BLaER1 (cell line): ENCODE measurements at regions not wholly inside any gene's neighbourhood (a gene's known extent, or its start where the extent isn't known, plus 50 kb on each side); places are given as distances from the start of the nearest gene placed in this dataset.
A peak's percentile ranks its signal among the peaks of the same experiment; 100 is the strongest.

Source experiments
- H3K27ac ChIP-seq: shearing (Covaris generic); formaldehyde crosslinking; 2 replicates; pipeline ENCODE4 v1.8.1; 2022
- H3K27me3 ChIP-seq: shearing (Covaris generic); formaldehyde crosslinking; 2 replicates; pipeline ENCODE4 v1.8.1; 2022
- H3K36me3 ChIP-seq: shearing (Covaris generic); formaldehyde crosslinking; 2 replicates; pipeline ENCODE4 v1.8.1; 2022
- H3K4me1 ChIP-seq: shearing (Covaris generic); formaldehyde crosslinking; 2 replicates; pipeline ENCODE4 v1.8.1; 2022
- H3K4me2 ChIP-seq: shearing (Covaris generic); formaldehyde crosslinking; 2 replicates; pipeline ENCODE4 v1.8.1; 2022
- H3K4me3 ChIP-seq: shearing (Covaris generic); formaldehyde crosslinking; 2 replicates; pipeline ENCODE4 v1.8.1; 2022
- H3K9ac ChIP-seq: shearing (Covaris generic); formaldehyde crosslinking; 2 replicates; pipeline ENCODE4 v1.8.1; 2022
- H3K9me3 ChIP-seq: shearing (Covaris generic); formaldehyde crosslinking; 2 replicates; pipeline ENCODE4 v1.8.1; 2022
- H4K20me1 ChIP-seq: shearing (Covaris generic); formaldehyde crosslinking; 2 replicates; pipeline ENCODE4 v1.8.1; 2022
- Cebpa-rat ChIP-seq: shearing (Covaris generic); IDR thresholded peaks from 2 replicates; pipeline ENCODE4 v1.8.1; 2022

GRCh38 chr6:145352382-145353080, 382.8 kb downstream of the EPM2A start:
- Histone ChIP-seq H3K36me3 (no peaks in the 10 kb centered on the region), H4K20me1 (no peaks in the 10 kb centered on the region), H3K4me2 (no peak overlapping the region), H3K27ac (no peak overlapping the region), H3K4me3 (no peak overlapping the region), H3K4me1 (peaks cover 23% of the 10 kb centered on the region), H3K9ac (no peak overlapping the region), H3K9me3 (no peaks in the 10 kb centered on the region), H3K27me3 (no peaks in the 10 kb centered on the region)
- no peak for TF ChIP-seq Cebpa-rat

GRCh38 chr6:145360865-145361264, 374.5 kb downstream of the EPM2A start:
- Histone ChIP-seq H3K4me3 (no peak overlapping the region), H4K20me1 (no peaks in the 10 kb centered on the region), H3K36me3 (no peaks in the 10 kb centered on the region), H3K4me1 (no peaks in the 10 kb centered on the region), H3K27me3 (no peaks in the 10 kb centered on the region), H3K9me3 (no peaks in the 10 kb centered on the region), H3K27ac (no peak overlapping the region), H3K9ac (no peak overlapping the region), H3K4me2 (no peak overlapping the region)
- TF ChIP-seq Cebpa-rat: no peak

DNA sequence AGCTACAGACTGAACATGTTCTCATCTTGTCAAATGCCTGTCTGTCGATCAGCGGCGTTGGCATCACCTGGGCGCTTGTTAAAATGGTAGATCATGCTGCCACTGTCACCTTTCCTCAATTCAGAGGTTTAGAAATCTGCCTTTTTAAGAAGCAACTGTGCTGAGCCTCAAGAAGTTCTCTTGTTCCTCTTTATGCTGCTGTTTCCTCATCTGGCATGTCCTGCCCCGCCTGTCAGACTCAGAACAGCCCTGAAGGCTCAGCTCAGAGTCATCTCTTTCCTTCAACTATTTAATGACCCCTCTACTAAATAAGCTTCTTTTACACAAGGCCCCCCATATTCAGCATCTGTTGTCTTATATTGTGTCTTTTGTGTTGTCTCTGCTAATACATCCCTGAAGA, 368.2 kb downstream of the EPM2A start:
- TF ChIP-seq Cebpa-rat: no peak
- Histone ChIP-seq H3K36me3 (no peaks in the 10 kb centered on the region), H3K27me3 (no peaks in the 10 kb centered on the region), H3K4me3 (no peak overlapping the region), H3K9ac (no peak overlapping the region), H3K9me3 (no peaks in the 10 kb centered on the region), H4K20me1 (no peaks in the 10 kb centered on the region), H3K4me2 (no peak overlapping the region), H3K27ac (no peak overlapping the region), H3K4me1 (no peaks in the 10 kb centered on the region)

GRCh38 chr6:145368075-145368474, 367.2 kb downstream of the EPM2A start:
- Histone ChIP-seq H3K4me3 (no peak overlapping the region), H3K36me3 (no peaks in the 10 kb centered on the region), H3K27ac (no peak overlapping the region)

DNA sequence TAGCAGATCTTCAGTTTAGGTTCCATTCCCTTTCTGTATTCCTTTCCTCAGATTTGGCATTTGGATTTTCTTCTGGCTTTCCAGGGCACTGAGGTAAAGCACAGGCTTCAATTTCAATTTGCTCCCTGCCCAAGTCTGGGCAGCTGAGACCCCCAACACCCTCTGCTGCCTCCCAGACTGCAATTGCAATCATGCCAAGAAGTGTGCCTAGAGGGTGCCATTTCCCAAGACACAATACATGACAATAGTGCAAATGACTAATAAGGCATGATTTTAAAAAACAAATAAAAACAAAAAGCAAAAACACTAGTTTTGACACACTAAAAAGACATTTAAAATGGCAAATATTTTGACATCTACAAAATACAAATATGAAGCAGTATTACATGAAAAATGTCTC, 364.8 kb downstream of the EPM2A start:
- Histone ChIP-seq H4K20me1 (no peaks in the 10 kb centered on the region), H3K27me3 (no peaks in the 10 kb centered on the region), H3K9me3 (no peaks in the 10 kb centered on the region), H3K4me3 (no peak overlapping the region), H3K4me1 (no peaks in the 10 kb centered on the region), H3K27ac (no peak overlapping the region), H3K9ac (no peak overlapping the region), H3K36me3 (no peaks in the 10 kb centered on the region), H3K4me2 (no peak overlapping the region)
- no peak for TF ChIP-seq Cebpa-rat

More at GRCh38 chr6:145368075-145368474, 367.2 kb downstream of the EPM2A start:
- no peak for TF ChIP-seq Cebpa-rat
- H3K9ac ChIP-seq: no peak overlapping the region
- no peaks in the 10 kb centered on the region for H3K27me3 ChIP-seq
- H3K9me3 ChIP-seq: no peaks in the 10 kb centered on the region
- no peak overlapping the region for H3K4me2 ChIP-seq
- H3K4me1 ChIP-seq: no peaks in the 10 kb centered on the region
- no peaks in the 10 kb centered on the region for H4K20me1 ChIP-seq

DNA sequence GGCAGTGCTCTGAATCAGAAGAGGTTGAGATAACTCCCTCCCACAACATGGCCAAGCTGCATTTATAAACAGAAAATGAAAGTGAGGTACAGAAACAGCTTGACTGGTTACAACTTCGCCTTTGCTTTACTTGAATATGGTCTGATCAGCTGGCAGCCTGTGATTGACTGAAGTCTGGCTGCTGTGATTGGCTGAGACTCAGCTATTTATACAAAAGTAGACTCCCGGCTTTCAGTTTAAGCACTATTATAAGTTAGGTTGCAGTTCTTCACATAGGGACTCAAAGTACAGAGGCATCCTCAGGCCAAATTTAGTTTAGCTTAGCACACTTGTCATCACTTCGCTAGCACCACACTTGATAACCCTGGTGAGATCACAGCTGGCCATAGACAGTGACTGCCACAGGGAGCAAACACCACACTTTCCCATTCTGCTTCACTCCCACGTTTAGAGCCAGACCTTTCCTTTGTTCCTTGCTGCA, 362.6 kb downstream of the EPM2A start:
- peaks cover 6% of the 10 kb centered on the region for H3K9me3 ChIP-seq
- H3K4me1 ChIP-seq: no peaks in the 10 kb centered on the region
- TF ChIP-seq Cebpa-rat: no peak
- no peak overlapping the region for H3K4me3 ChIP-seq
- peak overlapping the region; percentile 42 for H3K4me2 ChIP-seq
- no peaks in the 10 kb centered on the region for H4K20me1 ChIP-seq
- no peaks in the 10 kb centered on the region for H3K36me3 ChIP-seq
- H3K27ac ChIP-seq: no peak overlapping the region
- H3K27me3 ChIP-seq: no peaks in the 10 kb centered on the region
- H3K9ac ChIP-seq: no peak overlapping the region

GRCh38 chr6:145373826-145374225, 361.5 kb downstream of the EPM2A start:
- H3K36me3 ChIP-seq: no peaks in the 10 kb centered on the region
- no peak overlapping the region for H3K27ac ChIP-seq
- H3K9ac ChIP-seq: no peak overlapping the region
- peaks cover 13% of the 10 kb centered on the region for H3K9me3 ChIP-seq
- H3K4me1 ChIP-seq: no peaks in the 10 kb centered on the region
- H4K20me1 ChIP-seq: no peaks in the 10 kb centered on the region
- no peak for TF ChIP-seq Cebpa-rat
- no peak overlapping the region for H3K4me3 ChIP-seq
- H3K27me3 ChIP-seq: no peaks in the 10 kb centered on the region
- H3K4me2 ChIP-seq: no peak overlapping the region

GRCh38 chr6:145374570-145374969, 360.8 kb downstream of the EPM2A start:
- H3K4me2 ChIP-seq: no peak overlapping the region
- H3K36me3 ChIP-seq: no peaks in the 10 kb centered on the region
- no peak overlapping the region for H3K4me3 ChIP-seq
- H4K20me1 ChIP-seq: no peaks in the 10 kb centered on the region
- no peak overlapping the region for H3K27ac ChIP-seq
- H3K27me3 ChIP-seq: no peaks in the 10 kb centered on the region
- no peak overlapping the region for H3K9ac ChIP-seq
- TF ChIP-seq Cebpa-rat: no peak
- H3K4me1 ChIP-seq: no peaks in the 10 kb centered on the region
- peaks cover 13% of the 10 kb centered on the region for H3K9me3 ChIP-seq

DNA sequence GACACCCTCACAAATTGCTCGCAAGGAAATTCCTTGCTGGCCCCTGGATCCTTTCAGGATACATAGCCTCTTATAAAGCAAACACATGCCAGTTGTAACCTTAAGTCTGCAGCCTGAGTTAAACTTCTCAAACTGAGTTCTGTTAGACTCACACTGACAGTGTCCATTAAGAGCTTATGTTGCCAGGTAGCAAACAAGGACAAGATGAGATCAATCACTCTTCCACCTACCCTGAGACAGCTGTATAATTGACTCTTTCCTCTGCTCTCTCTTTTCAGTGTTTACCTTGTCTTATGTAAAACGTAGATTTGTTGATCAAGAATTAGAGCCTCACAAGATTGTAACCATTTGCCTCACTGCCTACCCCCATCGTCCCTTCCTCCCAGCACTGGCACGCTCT, 359.8 kb downstream of the EPM2A start:
- H3K36me3 ChIP-seq: no peaks in the 10 kb centered on the region
- H3K4me2 ChIP-seq: no peak overlapping the region
- no peaks in the 10 kb centered on the region for H3K4me1 ChIP-seq
- no peak overlapping the region for H3K9ac ChIP-seq
- H4K20me1 ChIP-seq: no peaks in the 10 kb centered on the region
- H3K27me3 ChIP-seq: no peaks in the 10 kb centered on the region
- H3K4me3 ChIP-seq: no peak overlapping the region
- no peak for TF ChIP-seq Cebpa-rat
- peaks cover 13% of the 10 kb centered on the region for H3K9me3 ChIP-seq
- no peak overlapping the region for H3K27ac ChIP-seq

DNA sequence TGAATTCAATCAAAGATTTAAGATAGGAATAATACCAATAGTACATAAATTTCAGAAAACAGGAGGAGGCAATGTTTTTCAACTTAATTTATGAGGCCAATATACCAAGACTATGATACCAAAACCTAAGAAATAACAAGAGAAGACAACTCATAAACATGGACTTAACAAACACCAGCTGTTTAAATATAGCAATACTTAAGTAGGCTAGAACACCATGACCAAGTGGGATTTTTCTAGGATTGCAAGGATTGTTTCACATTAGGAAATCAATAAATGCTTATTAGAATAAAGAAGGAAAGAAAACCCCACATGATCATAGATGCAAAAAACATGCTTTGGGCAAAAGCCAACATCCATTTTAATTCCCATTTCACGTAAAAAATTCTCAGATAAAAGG, 355.1 kb downstream of the EPM2A start:
- Histone ChIP-seq H4K20me1 (no peaks in the 10 kb centered on the region), H3K4me1 (no peaks in the 10 kb centered on the region), H3K4me3 (no peak overlapping the region), H3K9ac (no peak overlapping the region), H3K27ac (no peak overlapping the region), H3K4me2 (no peak overlapping the region), H3K27me3 (no peaks in the 10 kb centered on the region), H3K36me3 (no peaks in the 10 kb centered on the region), H3K9me3 (peaks cover 13% of the 10 kb centered on the region)
- no peak for TF ChIP-seq Cebpa-rat

DNA sequence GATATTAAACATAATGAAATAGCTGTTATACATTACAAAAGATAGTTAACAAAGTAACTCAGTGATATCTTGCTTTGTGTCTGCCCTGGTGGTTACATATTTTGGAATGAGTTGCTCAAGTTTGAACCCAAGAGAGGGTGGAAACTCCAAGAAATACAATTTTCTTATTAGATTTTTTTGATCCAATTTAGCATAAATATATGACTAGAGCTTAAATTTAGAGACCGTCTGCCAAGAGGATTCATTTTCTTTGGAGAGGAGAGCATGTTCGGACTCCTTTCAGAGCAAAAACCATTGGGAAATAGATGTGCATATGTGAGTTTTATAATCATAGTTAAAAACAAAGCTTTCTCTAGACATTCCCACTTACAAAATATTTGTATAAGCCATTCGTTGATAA, 353.4 kb downstream of the EPM2A start:
- no peak overlapping the region for H3K4me3 ChIP-seq
- H3K27ac ChIP-seq: no peak overlapping the region
- TF ChIP-seq Cebpa-rat: no peak
- no peaks in the 10 kb centered on the region for H3K4me1 ChIP-seq
- no peaks in the 10 kb centered on the region for H3K36me3 ChIP-seq
- peaks cover 13% of the 10 kb centered on the region for H3K9me3 ChIP-seq
- no peak overlapping the region for H3K4me2 ChIP-seq
- no peaks in the 10 kb centered on the region for H3K27me3 ChIP-seq
- no peak overlapping the region for H3K9ac ChIP-seq
- no peaks in the 10 kb centered on the region for H4K20me1 ChIP-seq
